ENCODE measurements at regions not wholly inside any gene's neighbourhood (a gene's known extent, or its start where the extent isn't known, plus 50 kb on each side); places are given as distances from the start of the nearest gene placed in this dataset.

- no peaks in the 10 kb centered on the region for H3K9me3 ChIP-seq
- intact Hi-C loops (cut with DNase I): loop anchor here in 1 of 2 donors (5.0 kb wide), 1 partner anchor 62 kb away; the partner anchor contains the start of gene YWHAQ
- H3K27ac ChIP-seq: no peak overlapping the region
- H3K36me3 ChIP-seq (ENCODE audit: insufficient read depth in 1 of 2, low read depth in 1 of 2): no peaks in the 10 kb centered on the region
- DNase-seq (no peak), ATAC-seq (no peak)
- WGBS, 3 donors: 89 to 93% (median 90%) methylated on average over 15 to 17 of the region's 17 CpGs
- H3K4me1 ChIP-seq: peaks cover 19% of the 10 kb centered on the region
- no peak overlapping the region for H3K4me3 ChIP-seq
- H3K27me3 ChIP-seq (ENCODE audit: insufficient read depth in 3 of 3, low read length in 2 of 3): no peaks in the 10 kb centered on the region
- TF ChIP-seq CTCF (IDR thresholded peaks at IDR 0.05): no peak
These were observed 64.0 kb upstream of the YWHAQ start for GRCh38 chr2:9694661-9695234.

GRCh38 chr2:9695941-9696340 is 65.1 kb upstream of the YWHAQ start:
- H3K36me3 ChIP-seq (ENCODE audit: insufficient read depth in 1 of 2, low read depth in 1 of 2): no peaks in the 10 kb centered on the region
- no peak for ATAC-seq
- no peaks in the 10 kb centered on the region for H3K9me3 ChIP-seq
- intact Hi-C loops (cut with DNase I): no loop called here
- H3K4me3 ChIP-seq: no peak overlapping the region
- DNase-seq: no peak
- 60 to 72% (median 62%) methylated on average over 6 of the region's 6 CpGs for WGBS, 3 donors
- no peak overlapping the region for H3K27ac ChIP-seq
- no peak for TF ChIP-seq CTCF (IDR thresholded peaks at IDR 0.05)
- no peaks in the 10 kb centered on the region for H3K27me3 ChIP-seq (ENCODE audit: insufficient read depth in 3 of 3, low read length in 2 of 3)
- peaks cover 19% of the 10 kb centered on the region for H3K4me1 ChIP-seq

- H3K4me3 ChIP-seq: no peak overlapping the region
- DNase-seq (no peak), ATAC-seq (no peak)
- no peaks in the 10 kb centered on the region for H3K9me3 ChIP-seq
- no peak for TF ChIP-seq CTCF (IDR thresholded peaks at IDR 0.05)
- intact Hi-C loops (cut with DNase I): no loop called here
- WGBS, 3 donors: 69 to 93% (median 81%) methylated on average over 4 of the region's 4 CpGs
- H3K4me1 ChIP-seq: peaks cover 19% of the 10 kb centered on the region
- no peaks in the 10 kb centered on the region for H3K27me3 ChIP-seq (ENCODE audit: insufficient read depth in 3 of 3, low read length in 2 of 3)
- H3K27ac ChIP-seq: no peak overlapping the region
- H3K36me3 ChIP-seq (ENCODE audit: insufficient read depth in 1 of 2, low read depth in 1 of 2): no peaks in the 10 kb centered on the region
These were observed 65.9 kb upstream of the YWHAQ start for GRCh38 chr2:9696731-9697130.

DNA sequence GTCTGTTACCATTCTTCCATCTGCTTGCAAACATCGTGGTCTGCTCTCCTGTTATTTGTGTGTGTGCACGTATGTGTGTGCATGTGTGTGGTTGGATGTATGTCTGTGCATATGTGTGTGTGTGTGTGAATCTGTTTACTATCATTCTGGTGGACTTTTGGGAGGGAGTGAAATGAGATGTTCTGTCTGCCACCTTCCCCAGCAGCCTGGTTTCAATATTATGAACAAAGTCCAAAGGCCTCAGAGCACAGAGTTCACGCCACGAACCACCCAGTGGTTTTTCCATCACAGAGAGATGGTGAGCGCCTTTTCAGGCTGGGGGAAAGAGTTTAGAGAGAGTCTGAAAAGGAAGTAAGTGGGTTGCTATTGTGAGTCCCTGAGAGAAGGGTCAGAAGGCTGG is 67.1 kb upstream of the YWHAQ start:
- TF ChIP-seq CTCF (IDR thresholded peaks at IDR 0.05): no peak
- no peak overlapping the region for H3K4me3 ChIP-seq
- WGBS, 3 donors: 69 to 91% (median 90%) methylated on average over 5 of the region's 5 CpGs
- ATAC-seq: no peak
- intact Hi-C loops (cut with DNase I): no loop called here
- no peak for DNase-seq
- H3K9me3 ChIP-seq: no peaks in the 10 kb centered on the region
- no peaks in the 10 kb centered on the region for H3K27me3 ChIP-seq (ENCODE audit: insufficient read depth in 3 of 3, low read length in 2 of 3)
- H3K4me1 ChIP-seq: peaks cover 9% of the 10 kb centered on the region
- no peaks in the 10 kb centered on the region for H3K36me3 ChIP-seq (ENCODE audit: insufficient read depth in 1 of 2, low read depth in 1 of 2)
- H3K27ac ChIP-seq: no peak overlapping the region
